ENCODE measurements at regions not wholly inside any gene's neighbourhood (a gene's known extent, or its start where the extent isn't known, plus 50 kb on each side); places are given as distances from the start of the nearest gene placed in this dataset.

- H3K4me1 ChIP-seq = no peaks in the 10 kb centered on the region
- no peak overlapping the region for H3K9ac ChIP-seq
- no peak overlapping the region for H3K4me3 ChIP-seq (ENCODE audit: low read depth, low read length)
- no peaks in the 10 kb centered on the region for H3K27me3 ChIP-seq (ENCODE audit: control insufficient read depth, insufficient read depth, low read length)
- TF ChIP-seq CTCF (IDR thresholded peaks at IDR 0.05) = no peak
- H3K79me2 ChIP-seq = no peaks in the 10 kb centered on the region
- no peaks in the 10 kb centered on the region for H3K36me3 ChIP-seq (ENCODE audit: control insufficient read depth, insufficient read depth, low read length)
- no peaks in the 10 kb centered on the region for H3K9me3 ChIP-seq (ENCODE audit: control insufficient read depth, low read length)
- H3K27ac ChIP-seq = no peak overlapping the region
- no peak overlapping the region for H2AFZ ChIP-seq
- H3K4me2 ChIP-seq (ENCODE audit: low read length) = no peak overlapping the region
Observed at GRCh38 chr5:172530406-172530805, 76.1 kb upstream of the SH3PXD2B start.

- no peaks in the 10 kb centered on the region for H3K9me3 ChIP-seq (ENCODE audit: control insufficient read depth, low read length)
- H3K4me1 ChIP-seq = no peaks in the 10 kb centered on the region
- H3K36me3 ChIP-seq (ENCODE audit: control insufficient read depth, insufficient read depth, low read length) = no peaks in the 10 kb centered on the region
- no peak overlapping the region for H3K9ac ChIP-seq
- no peak overlapping the region for H2AFZ ChIP-seq
- no peak overlapping the region for H3K4me2 ChIP-seq (ENCODE audit: low read length)
- no peak overlapping the region for H3K27ac ChIP-seq
- no peak overlapping the region for H3K4me3 ChIP-seq (ENCODE audit: low read depth, low read length)
- H3K27me3 ChIP-seq (ENCODE audit: control insufficient read depth, insufficient read depth, low read length) = no peaks in the 10 kb centered on the region
- no peaks in the 10 kb centered on the region for H3K79me2 ChIP-seq
- TF ChIP-seq CTCF (IDR thresholded peaks at IDR 0.05) = no peak
Observed at GRCh38 chr5:172529896-172530295, 75.6 kb upstream of the SH3PXD2B start.

GRCh38 chr5:172528440-172528839 is 74.1 kb upstream of the SH3PXD2B start:
- Histone ChIP-seq H3K79me2 (no peaks in the 10 kb centered on the region), H3K9ac (no peak overlapping the region), H3K36me3 (ENCODE audit: control insufficient read depth, insufficient read depth, low read length) (no peaks in the 10 kb centered on the region), H2AFZ (no peak overlapping the region), H3K27me3 (ENCODE audit: control insufficient read depth, insufficient read depth, low read length) (no peaks in the 10 kb centered on the region), H3K9me3 (ENCODE audit: control insufficient read depth, low read length) (no peaks in the 10 kb centered on the region), H3K4me2 (ENCODE audit: low read length) (no peak overlapping the region), H3K4me3 (ENCODE audit: low read depth, low read length) (no peak overlapping the region), H3K4me1 (no peaks in the 10 kb centered on the region), H3K27ac (no peak overlapping the region)
- TF ChIP-seq CTCF (IDR thresholded peaks at IDR 0.05) = no peak

- H3K79me2 ChIP-seq = no peaks in the 10 kb centered on the region
- no peaks in the 10 kb centered on the region for H3K4me1 ChIP-seq
- no peak overlapping the region for H3K9ac ChIP-seq
- H3K36me3 ChIP-seq (ENCODE audit: control insufficient read depth, insufficient read depth, low read length) = no peaks in the 10 kb centered on the region
- H3K27me3 ChIP-seq (ENCODE audit: control insufficient read depth, insufficient read depth, low read length) = no peaks in the 10 kb centered on the region
- TF ChIP-seq CTCF (IDR thresholded peaks at IDR 0.05) = no peak
- no peak overlapping the region for H3K4me2 ChIP-seq (ENCODE audit: low read length)
- H3K4me3 ChIP-seq (ENCODE audit: low read depth, low read length) = no peak overlapping the region
- no peaks in the 10 kb centered on the region for H3K9me3 ChIP-seq (ENCODE audit: control insufficient read depth, low read length)
- H3K27ac ChIP-seq = no peak overlapping the region
- no peak overlapping the region for H2AFZ ChIP-seq
Observed at GRCh38 chr5:172527559-172527958, 73.2 kb upstream of the SH3PXD2B start.

GRCh38 chr5:172525996-172526360 is 71.7 kb upstream of the SH3PXD2B start:
- Histone ChIP-seq H3K4me2 (ENCODE audit: low read length) (no peak overlapping the region), H2AFZ (no peak overlapping the region), H3K79me2 (no peaks in the 10 kb centered on the region), H3K27me3 (ENCODE audit: control insufficient read depth, insufficient read depth, low read length) (no peaks in the 10 kb centered on the region), H3K36me3 (ENCODE audit: control insufficient read depth, insufficient read depth, low read length) (no peaks in the 10 kb centered on the region), H3K9ac (no peak overlapping the region), H3K4me1 (no peaks in the 10 kb centered on the region), H3K9me3 (ENCODE audit: control insufficient read depth, low read length) (no peaks in the 10 kb centered on the region), H3K27ac (no peak overlapping the region), H3K4me3 (ENCODE audit: low read depth, low read length) (no peak overlapping the region)
- no peak for TF ChIP-seq CTCF (IDR thresholded peaks at IDR 0.05)

Data from parathyroid adenoma (tissue), 2 donors.